Muscle of leg (tissue), 3 donors: ENCODE measurements at regions not wholly inside any gene's neighbourhood (a gene's known extent, or its start where the extent isn't known, plus 50 kb on each side); places are given as distances from the start of the nearest gene placed in this dataset.

Experiments used
- DNase-seq: peaks from one replicate; pipeline ENCODE4 v3.0.0; 2013
- H3K27ac ChIP-seq: one replicate; pipeline ENCODE4 v1.5.1; 2013; ENCODE audit warnings: mild to moderate bottlenecking, low read length, control low read depth
- H3K27me3 ChIP-seq: one replicate; pipeline ENCODE4 v1.6.1; 2013; ENCODE audit warnings: low read length; ENCODE audit not compliant: control insufficient read depth, insufficient read depth
- H3K36me3 ChIP-seq: one replicate; pipeline ENCODE4 v1.6.1; 2013; ENCODE audit warnings: low read length; ENCODE audit not compliant: control insufficient read depth, insufficient read depth
- H3K4me1 ChIP-seq: one replicate; pipeline ENCODE4 v1.6.1; 2013; ENCODE audit warnings: low read length; ENCODE audit not compliant: control insufficient read depth, insufficient read depth
- H3K4me3 ChIP-seq: one replicate; pipeline ENCODE4 v1.5.1; 2013; ENCODE audit warnings: low read length, control low read depth
- H3K9me3 ChIP-seq: replicated peaks from 2 replicates; pipeline ENCODE4 v1.6.1; 2013; ENCODE audit warnings: low read depth, low read length; ENCODE audit not compliant: control insufficient read depth
- WGBS: methylation state at CpG from one replicate; pipeline ENCODE4 v1.1.5; 2013; ENCODE audit warnings: missing lambda C conversion rate; ENCODE audit not compliant: insufficient coverage; 5-methylcytosine and 5-hydroxymethylcytosine counted together

DNA sequence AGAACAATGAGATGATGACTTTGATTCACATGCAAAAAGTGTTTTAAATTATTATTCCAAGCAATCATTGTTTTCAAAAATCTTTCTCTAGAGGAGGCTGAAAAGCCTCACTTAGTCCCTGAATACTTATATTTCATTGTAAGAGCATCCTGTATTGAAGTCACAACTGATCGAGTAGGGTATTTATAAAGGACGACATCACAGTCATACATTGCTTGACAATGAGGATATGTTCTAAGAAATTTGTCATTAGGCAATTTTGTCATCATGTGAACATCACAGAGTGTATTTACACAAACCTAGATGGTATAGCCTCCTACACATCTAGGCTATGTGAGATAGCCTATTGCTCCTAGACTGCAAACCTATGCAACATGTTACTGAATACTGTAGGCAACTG, 510.4 kb upstream of the RGMB start:
- Histone ChIP-seq H3K4me3 (no peak overlapping the region), H3K27ac (no peak overlapping the region), H3K36me3 (no peaks in the 10 kb centered on the region), H3K4me1 (no peaks in the 10 kb centered on the region), H3K9me3 (no peaks in the 10 kb centered on the region), H3K27me3 (no peaks in the 10 kb centered on the region)
- WGBS: no CpG with 5 or more reads among the region's 2 CpGs
- DNase-seq: no peak

- 97% methylated on average over 6 of the region's 7 CpGs for WGBS
Observed at GRCh38 chr5:98268162-98268860, 505.2 kb upstream of the RGMB start.

DNA sequence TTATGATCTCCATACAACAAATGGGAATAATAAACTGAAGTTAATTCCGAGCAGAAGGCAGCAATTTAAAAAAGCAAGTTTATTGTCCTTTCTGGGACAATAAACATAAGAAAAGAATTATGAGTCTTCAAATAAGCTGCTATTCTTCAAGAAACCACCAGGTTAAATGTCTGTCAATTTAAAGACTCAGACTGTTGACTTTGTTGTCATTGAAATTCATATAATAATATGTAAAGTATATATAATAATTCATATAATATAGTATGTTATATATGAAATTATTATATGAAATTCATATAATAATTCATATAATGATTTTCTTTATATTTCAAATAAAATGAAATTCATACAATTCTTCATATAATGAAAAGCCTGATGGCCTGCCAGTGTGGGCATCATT, 497.5 kb upstream of the RGMB start:
- no peak overlapping the region for H3K27ac ChIP-seq
- H3K9me3 ChIP-seq: no peaks in the 10 kb centered on the region
- WGBS: no CpG with 5 or more reads among the region's 1 CpG
- H3K36me3 ChIP-seq: no peaks in the 10 kb centered on the region
- no peak for DNase-seq
- H3K4me3 ChIP-seq: no peak overlapping the region
- no peaks in the 10 kb centered on the region for H3K4me1 ChIP-seq
- no peaks in the 10 kb centered on the region for H3K27me3 ChIP-seq

More at GRCh38 chr5:98268162-98268860, 505.2 kb upstream of the RGMB start:
- Histone ChIP-seq H3K27me3 (no peaks in the 10 kb centered on the region), H3K36me3 (no peaks in the 10 kb centered on the region), H3K9me3 (no peaks in the 10 kb centered on the region), H3K27ac (no peak overlapping the region), H3K4me1 (no peaks in the 10 kb centered on the region), H3K4me3 (no peak overlapping the region)
- DNase-seq: no peak

DNA sequence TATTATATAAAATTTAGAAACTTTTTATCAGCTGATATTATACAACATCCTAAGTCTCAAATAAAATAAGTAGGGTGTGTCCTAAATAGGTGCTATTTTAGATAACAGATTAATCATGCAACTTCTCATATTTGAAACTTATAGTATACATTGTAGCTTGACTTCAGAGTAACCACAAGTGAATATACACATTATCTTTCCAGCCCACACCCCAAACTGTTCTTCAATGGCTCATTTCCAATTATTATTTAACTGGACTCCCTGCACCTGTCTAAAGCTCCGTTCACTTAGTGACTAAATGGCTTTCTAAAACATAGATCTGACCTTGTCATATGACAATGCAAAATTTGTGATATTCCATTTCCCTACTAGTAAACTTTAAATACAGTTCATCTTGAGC, 490.9 kb upstream of the RGMB start:
- no peaks in the 10 kb centered on the region for H3K36me3 ChIP-seq
- H3K4me1 ChIP-seq: no peaks in the 10 kb centered on the region
- DNase-seq: no peak
- H3K4me3 ChIP-seq: no peak overlapping the region
- no peaks in the 10 kb centered on the region for H3K9me3 ChIP-seq
- H3K27ac ChIP-seq: no peak overlapping the region
- WGBS: 67% methylated on average over 1 of the region's 1 CpG
- H3K27me3 ChIP-seq: no peaks in the 10 kb centered on the region

DNA sequence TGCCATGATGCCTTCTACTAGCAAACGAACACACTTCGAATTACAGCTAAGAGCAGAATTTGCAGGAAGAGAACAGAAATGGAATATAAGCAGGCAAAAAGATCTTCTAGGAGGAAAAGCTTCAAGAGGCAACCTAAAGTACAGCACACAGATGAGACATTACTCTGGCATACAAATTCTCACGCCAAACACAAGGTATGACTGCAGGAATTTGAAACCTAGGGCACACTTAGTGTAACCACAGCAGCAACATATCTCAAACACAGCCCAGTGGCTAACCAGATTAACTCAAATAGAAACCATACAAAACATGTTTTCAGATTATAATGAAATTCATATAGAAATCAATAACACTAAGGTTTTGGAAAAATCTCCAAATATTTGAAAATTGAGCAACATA, 481.0 kb upstream of the RGMB start:
- H3K36me3 ChIP-seq: no peaks in the 10 kb centered on the region

DNA sequence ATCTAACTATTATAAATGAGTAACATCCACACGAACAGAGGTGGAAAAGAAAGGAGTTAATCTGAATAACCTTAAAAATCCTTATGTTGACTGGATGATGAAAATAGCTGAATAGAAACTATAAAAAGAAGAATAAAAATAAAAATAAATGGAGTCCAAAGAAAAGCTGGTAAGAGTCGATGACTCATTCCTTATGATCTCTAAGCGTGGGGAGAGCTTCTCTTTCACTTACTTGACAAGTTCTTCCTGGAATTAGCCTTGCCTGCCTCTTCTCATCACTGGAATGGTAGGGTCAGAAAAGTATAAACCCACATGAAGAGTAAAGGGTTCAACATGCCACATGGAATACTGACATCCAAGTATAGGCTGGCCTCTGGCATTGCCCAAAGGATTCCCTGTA, 477.0 kb upstream of the RGMB start:
- H3K4me3 ChIP-seq: no peak overlapping the region
- DNase-seq: no peak
- WGBS: no CpG with 5 or more reads among the region's 3 CpGs

More for the DNA sequence above, 481.0 kb upstream of the RGMB start:
- Histone ChIP-seq H3K27ac (no peak overlapping the region), H3K4me1 (no peaks in the 10 kb centered on the region), H3K27me3 (no peaks in the 10 kb centered on the region), H3K9me3 (no peaks in the 10 kb centered on the region), H3K4me3 (no peak overlapping the region)
- WGBS: no CpG with 5 or more reads among the region's 3 CpGs
- no peak for DNase-seq

GRCh38 chr5:98299435-98299834, 474.0 kb upstream of the RGMB start:
- Histone ChIP-seq H3K27ac (no peak overlapping the region), H3K4me1 (peaks cover 2% of the 10 kb centered on the region), H3K36me3 (no peaks in the 10 kb centered on the region), H3K4me3 (no peak overlapping the region), H3K27me3 (no peaks in the 10 kb centered on the region), H3K9me3 (no peaks in the 10 kb centered on the region)
- WGBS: 100% methylated on average over 1 of the region's 2 CpGs
- no peak for DNase-seq

More for the DNA sequence above, 477.0 kb upstream of the RGMB start:
- H3K27ac ChIP-seq: no peak overlapping the region
- H3K36me3 ChIP-seq: no peaks in the 10 kb centered on the region
- no peaks in the 10 kb centered on the region for H3K27me3 ChIP-seq
- no peaks in the 10 kb centered on the region for H3K4me1 ChIP-seq
- no peaks in the 10 kb centered on the region for H3K9me3 ChIP-seq

GRCh38 chr5:98301547-98301946, 471.9 kb upstream of the RGMB start:
- Histone ChIP-seq H3K4me3 (no peak overlapping the region), H3K9me3 (no peaks in the 10 kb centered on the region), H3K4me1 (peaks cover 2% of the 10 kb centered on the region), H3K36me3 (no peaks in the 10 kb centered on the region), H3K27ac (no peak overlapping the region), H3K27me3 (no peaks in the 10 kb centered on the region)
- DNase-seq: peak; percentile 37
- WGBS: no CpG with 5 or more reads among the region's 2 CpGs

DNA sequence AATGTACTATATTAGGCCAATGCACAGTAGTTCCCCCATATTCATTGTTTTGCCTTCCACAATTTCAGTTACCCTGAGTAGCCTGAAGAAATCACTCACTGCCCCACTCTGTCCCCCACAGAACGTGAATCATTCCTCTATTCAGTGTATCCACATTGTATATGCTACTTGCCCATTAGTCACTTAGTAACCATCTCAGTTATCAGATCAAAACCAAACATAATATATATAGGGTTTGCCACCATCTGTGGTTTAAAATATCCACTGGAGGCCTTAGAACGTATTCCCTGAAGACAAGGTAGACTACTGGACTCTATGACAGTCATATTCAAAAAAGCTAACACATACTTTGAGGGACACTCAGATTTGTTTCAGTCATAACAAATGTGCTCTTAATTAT, 465.7 kb upstream of the RGMB start:
- no peak for DNase-seq
- H3K4me3 ChIP-seq: no peak overlapping the region
- H3K9me3 ChIP-seq: no peaks in the 10 kb centered on the region
- no peaks in the 10 kb centered on the region for H3K4me1 ChIP-seq
- no peaks in the 10 kb centered on the region for H3K27me3 ChIP-seq
- no peak overlapping the region for H3K27ac ChIP-seq
- 100% methylated on average over 1 of the region's 2 CpGs for WGBS
- no peaks in the 10 kb centered on the region for H3K36me3 ChIP-seq

DNA sequence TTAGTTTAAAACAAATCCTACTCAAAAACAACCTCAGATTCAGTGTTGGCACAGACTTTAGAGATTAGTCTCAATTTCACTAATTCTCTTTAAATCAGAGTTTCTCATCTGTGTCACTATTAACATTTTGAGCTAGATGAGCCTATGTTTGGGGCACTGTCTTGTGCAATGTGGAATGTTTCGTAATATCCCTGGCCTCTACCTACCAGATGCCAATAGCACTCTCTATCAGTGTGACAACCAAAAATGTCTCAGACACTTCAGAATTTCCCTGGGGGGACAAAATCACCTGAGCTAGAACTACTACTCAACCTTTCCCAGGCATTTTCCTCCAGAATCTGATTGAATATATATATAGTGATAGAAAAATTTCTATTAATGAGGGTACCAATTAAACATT, 465.2 kb upstream of the RGMB start:
- Histone ChIP-seq H3K4me3 (no peak overlapping the region), H3K27me3 (no peaks in the 10 kb centered on the region), H3K9me3 (no peaks in the 10 kb centered on the region), H3K36me3 (no peaks in the 10 kb centered on the region), H3K27ac (no peak overlapping the region), H3K4me1 (no peaks in the 10 kb centered on the region)
- no CpG with 5 or more reads among the region's 1 CpG for WGBS
- DNase-seq: no peak

DNA sequence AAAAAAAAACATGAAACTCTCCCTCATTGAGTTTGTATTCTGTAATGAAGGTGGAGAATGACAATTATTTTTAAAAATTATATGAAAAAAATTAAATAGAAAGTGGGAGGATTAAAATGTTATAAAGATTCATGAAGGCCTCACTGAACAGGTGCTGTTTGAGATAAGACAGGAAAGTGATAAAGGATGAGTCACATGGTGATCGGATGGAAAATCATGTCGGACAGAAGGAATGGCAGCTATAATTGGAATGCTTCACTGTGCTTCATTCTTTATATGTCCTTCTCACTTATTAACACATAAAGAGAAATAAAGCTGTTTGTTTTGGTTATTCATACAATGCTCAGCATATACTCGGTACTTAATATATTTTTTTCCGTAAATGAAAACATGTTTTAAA, 464.5 kb upstream of the RGMB start:
- H3K4me1 ChIP-seq: no peaks in the 10 kb centered on the region
- H3K36me3 ChIP-seq: no peaks in the 10 kb centered on the region
- H3K27ac ChIP-seq: no peak overlapping the region
- DNase-seq: no peak
- no peaks in the 10 kb centered on the region for H3K27me3 ChIP-seq
- H3K4me3 ChIP-seq: no peak overlapping the region
- no peaks in the 10 kb centered on the region for H3K9me3 ChIP-seq
- WGBS: no CpG with 5 or more reads among the region's 4 CpGs
